H54 (cell line): ENCODE measurements at regions not wholly inside any gene's neighbourhood (a gene's known extent, or its start where the extent isn't known, plus 50 kb on each side); places are given as distances from the start of the nearest gene placed in this dataset.
A peak's percentile ranks its signal among the peaks of the same experiment; 100 is the strongest.
"Not testable (repeated sequence)": the region's sequence is repeated elsewhere in the genome, so short reads cannot be mapped to it uniquely, and the experiment has no call there.

ENCODE experiments used
- DNase-seq: peaks from one replicate; pipeline ENCODE4 v3.0.0; 2011; ENCODE audit warnings: low spot score, mixed read lengths; ENCODE audit not compliant: insufficient read length
- FAIRE-seq: peaks from 3 replicates; lab custom pipeline; 2011; peaks lifted over from hg19 to GRCh38; lab: Jason Lieb, UNC
- POLR2A ChIP-seq: IDR thresholded peaks from 2 replicates; pipeline ENCODE4 v1.6.1; 2011; ENCODE audit warnings: low read depth, mild to moderate bottlenecking, low read length

DNA sequence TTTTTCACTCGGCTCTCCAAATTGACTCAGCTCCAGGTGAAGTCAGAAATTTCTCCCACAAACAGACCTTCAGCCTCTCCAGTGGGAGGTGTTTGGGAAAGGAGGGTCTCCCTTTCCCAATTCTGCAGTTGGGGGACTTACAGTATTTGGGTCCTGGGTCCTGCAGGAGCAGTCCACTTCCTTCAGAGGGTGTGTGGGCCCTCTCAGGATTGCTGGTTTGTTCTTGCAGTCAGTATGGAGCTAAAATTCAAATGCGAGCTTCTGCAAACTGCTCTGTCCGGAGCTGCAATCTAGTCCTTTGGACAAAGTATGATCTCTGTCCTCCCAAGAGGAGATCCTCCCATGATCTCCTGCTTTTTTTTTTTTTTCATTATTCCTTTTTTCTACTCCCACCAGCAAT, 87.9 kb upstream of the MSTN start:
- no peak for TF ChIP-seq POLR2A
- DNase-seq, result no peak
- FAIRE-seq, result no peak

DNA sequence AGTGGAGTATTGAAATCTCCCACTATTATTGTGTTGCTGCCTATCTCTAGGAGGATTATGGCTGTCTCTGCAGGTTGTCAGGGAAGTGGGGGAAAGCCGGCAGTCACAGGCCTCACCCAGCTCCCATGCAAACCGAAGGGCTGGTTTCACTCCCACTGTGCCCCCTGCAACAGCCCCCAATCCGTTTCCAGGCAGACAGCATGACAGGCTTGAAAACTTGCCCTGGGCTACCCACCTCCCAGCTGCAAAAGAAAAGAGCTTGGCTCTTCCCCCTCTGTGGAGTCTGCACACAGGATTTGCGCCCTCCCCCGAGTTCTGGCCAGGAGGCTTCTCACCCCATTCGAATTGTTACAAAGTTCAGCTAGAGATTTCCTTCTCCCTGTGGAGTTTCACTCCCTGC, 87.4 kb upstream of the MSTN start:
- FAIRE-seq (no peak), DNase-seq (no peak)
- TF ChIP-seq POLR2A, result no peak

DNA sequence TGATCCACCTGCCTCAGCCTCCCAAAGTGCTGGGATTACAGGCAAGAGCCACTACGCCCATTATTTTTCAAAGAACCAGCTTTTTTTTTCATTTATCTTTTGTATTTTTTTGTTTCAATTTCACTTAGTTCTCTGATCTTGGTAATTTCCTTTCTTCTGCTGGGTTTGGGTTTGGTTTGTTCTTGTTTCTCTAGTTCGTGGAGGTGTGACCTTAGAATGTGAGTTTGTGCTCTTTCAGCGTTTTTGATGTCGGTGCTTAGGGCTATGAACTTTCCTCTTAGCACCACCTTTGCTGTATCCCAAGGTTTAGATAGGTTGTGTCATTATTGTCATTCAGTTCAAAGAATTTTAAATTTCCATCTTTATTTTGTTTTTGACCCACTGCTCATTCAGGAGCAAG, 86.7 kb upstream of the MSTN start:
- no peak for DNase-seq
- FAIRE-seq, result no peak
- TF ChIP-seq POLR2A, result no peak

DNA sequence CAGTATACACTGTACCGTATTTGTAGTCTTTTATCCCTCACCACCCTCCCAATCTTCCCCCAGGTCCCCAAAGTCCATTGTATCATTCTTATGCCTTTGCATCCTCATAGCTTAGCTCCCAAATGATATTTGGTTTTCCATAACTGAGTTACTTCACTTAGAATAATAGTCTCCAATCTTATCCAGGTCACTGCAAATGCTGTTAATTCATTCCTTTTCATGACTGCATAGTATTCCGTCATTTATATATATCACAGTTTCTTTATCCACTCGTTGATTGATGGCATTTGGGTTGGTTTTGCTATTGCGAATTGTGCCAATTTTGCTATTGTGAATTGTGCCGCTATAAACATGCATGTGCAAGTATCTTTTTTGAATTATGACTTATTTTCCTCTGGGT, 83.6 kb upstream of the MSTN start:
- DNase-seq, FAIRE-seq: not testable (repeated sequence)

DNA sequence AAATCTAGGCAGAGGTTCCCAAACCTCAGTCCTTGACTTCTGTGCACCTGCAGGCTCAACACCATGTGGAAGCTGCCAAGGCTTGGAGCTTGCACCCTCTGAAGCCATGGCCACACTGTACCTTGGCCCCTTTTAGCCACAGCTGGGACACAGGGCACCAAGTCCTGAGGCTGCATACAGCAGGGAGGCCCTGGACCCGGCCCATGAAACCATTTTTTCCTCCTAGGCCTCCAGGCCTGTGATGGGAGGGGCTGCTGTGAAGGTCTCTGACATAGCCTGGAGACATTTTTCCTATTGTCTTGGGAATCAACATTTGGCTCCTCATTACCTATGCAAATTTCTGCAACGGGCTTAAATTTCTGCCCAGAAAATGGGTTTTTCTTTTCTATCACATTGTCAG, 77.9 kb upstream of the MSTN start:
- not testable (repeated sequence) for DNase-seq, FAIRE-seq

DNA sequence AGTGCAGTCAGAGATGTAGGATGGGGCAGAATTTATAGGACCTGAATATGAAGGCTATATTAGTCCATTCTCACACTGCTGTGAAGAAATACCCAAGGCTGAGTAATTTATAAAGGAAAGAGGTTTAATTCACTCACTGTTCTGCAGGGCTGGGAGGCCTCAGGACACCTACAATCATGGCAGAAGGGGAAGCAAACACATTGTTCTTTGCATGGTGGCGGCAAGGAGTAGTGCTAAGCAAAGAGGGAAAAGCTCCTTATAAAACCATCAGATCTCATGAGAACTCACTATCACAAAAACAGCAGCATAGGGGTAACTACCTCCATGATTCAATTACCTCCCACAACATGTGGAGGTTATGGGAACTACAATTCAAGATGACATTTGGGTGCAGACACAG, 76.8 kb upstream of the MSTN start:
- no peak for TF ChIP-seq POLR2A
- FAIRE-seq, result no peak

DNA sequence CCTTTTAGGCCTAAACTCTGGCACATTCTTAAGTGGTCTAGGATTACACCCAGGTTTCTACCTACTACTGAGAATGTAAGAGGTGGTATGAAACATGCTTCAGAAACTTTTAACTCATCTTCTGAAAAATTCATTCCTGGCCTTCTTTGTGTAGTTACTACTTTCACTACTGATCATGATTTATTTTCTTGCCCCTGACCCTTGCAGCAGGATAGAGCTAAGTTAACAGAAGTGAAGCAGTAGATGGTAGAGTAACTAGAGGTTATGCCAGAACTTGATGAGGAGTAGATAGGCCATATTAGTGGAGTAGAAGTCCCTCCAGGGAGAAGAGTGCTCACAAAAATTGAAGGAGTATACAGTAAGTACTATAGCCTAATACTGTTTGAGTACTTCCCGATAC, 75.5 kb upstream of the MSTN start:
- TF ChIP-seq POLR2A, result no peak
- FAIRE-seq, result no peak
- DNase-seq, result no peak

More for the DNA sequence above, 76.8 kb upstream of the MSTN start:
- DNase-seq, result no peak

DNA sequence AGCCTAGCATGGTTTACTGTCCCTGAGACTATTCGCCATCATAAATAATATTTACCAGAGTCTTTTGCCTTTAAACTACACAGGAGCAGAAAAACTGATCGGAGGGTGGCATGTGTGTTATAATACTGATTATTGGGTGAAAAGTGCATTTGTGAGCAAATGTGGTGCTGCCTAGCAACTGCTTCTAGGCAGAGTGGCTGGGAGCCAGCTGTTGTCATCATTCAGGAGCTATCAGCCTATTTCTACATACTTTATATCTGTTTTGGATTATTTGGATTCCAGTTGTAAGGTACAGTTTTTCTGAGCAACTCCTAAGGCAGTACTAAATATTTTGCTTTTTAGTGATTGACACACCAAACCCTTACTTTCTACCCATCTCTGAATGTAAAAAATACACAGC, 75.0 kb upstream of the MSTN start:
- no peak for FAIRE-seq
- no peak for DNase-seq
- TF ChIP-seq POLR2A, result no peak

DNA sequence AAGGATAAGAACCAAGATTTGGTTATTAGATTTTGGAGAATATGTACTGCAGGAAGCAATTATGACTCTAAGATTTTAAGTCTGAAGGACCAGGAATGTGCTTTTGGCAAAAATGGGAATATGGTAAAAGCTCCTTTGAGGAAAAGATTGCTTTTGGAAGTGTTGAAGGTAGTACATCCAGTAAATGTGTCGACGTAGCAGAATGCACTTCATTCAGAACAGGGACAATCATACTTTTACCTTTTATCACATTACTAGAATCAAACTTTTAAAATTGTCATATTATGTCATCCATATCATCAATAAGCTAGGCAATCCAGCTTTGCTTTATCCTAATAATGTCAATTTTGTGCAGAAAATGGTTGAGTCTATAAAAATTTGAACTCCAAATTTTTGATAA, 74.3 kb upstream of the MSTN start:
- TF ChIP-seq POLR2A, result no peak
- no peak for FAIRE-seq
- DNase-seq, result no peak

DNA sequence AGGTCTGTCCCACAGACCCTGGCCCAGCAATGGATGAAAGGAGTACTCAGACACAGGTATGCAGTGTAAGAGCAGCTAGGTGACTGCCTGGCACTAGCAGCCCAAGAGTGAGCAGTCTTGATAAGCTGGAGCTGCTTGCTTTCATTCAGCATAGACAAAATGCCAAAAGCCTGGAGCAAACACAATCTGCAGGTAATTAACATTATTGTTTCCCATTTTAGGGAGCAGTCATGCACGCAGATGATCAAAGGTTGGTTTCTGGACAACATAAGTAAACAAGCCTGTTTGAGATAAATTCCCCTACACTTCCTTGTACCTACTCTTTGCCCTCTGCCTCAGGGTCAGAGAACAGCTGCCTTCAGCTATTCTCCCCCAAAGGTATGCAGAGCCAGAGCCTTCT, 73.7 kb upstream of the MSTN start:
- TF ChIP-seq POLR2A, result no peak
- no peak for FAIRE-seq
- DNase-seq, result no peak

DNA sequence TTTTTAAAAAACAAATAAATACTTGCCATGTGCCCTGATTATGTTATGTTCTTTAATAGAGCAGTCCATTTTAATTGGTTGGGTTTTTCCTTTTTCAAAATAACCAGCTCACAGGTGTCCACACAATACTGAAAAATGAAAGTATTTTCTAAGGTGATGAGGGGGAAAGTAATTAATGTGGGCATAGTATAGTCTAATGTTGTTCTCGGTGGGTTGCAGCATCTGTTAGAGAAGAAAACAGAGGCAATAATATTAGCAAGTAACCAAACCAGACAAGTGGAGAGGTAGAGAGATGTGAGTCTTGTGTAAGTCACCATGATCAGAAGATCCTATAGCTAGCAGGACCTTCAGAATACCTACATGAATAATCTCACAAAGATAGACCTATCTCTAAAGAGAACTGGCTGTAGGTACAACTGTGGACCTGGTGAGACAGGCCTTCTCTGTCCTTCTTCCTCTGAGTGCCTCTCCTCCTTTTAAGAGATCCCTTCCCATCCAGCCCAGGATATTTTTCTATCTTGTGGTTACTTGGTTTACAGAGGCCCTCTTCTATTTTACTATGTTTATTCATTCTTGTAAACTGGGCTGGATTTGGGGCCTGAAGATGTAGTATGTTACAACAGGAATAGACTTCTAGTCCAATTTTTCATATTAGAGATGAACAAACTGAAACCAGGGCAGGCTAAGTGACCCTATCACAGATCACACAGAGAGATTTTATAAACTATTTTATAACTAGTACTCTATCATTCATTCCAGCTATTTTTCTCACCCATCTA, 67.1 kb upstream of the MSTN start:
- DNase-seq (no peak), FAIRE-seq (no peak)
- TF ChIP-seq POLR2A, result no peak

DNA sequence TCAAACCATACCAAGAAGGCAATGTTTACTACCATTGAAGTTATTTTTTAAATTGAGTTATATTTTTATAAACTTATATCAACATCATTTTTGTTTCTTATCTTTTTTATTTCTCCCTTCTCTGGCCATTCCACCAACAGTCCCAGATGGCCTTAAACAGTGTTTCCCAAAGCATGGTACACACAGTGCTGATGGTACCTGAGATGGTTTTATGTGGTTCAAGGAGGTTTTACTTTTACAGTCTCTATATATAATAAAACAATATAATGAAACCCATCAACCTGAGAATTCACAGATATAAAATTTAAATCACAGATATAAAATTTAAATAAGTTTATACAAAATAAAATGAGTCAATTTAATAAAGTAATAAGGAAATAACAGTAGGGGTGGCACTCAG, 65.1 kb upstream of the MSTN start:
- DNase-seq (no peak), FAIRE-seq (no peak)
- TF ChIP-seq POLR2A, result no peak

DNA sequence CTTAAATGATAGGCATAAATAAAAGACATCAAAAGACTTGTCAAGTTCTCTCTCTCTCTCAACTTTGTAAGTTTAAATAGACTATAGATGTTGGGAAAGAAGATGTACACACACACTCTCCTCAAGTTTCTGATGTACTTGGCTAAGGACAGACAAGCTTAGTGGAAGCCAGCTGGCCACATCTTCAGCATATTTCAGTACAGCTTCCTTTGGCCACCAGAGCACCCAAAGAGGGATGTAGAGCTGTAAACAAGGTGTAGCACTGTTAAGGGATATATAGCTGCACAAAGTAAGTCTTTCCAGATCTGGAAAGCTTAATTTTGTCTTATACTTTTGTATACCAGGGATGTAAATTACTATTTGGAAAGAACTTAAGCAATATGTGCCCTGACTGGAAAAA, 64.3 kb upstream of the MSTN start:
- DNase-seq, result no peak
- no peak for FAIRE-seq
- no peak for TF ChIP-seq POLR2A

DNA sequence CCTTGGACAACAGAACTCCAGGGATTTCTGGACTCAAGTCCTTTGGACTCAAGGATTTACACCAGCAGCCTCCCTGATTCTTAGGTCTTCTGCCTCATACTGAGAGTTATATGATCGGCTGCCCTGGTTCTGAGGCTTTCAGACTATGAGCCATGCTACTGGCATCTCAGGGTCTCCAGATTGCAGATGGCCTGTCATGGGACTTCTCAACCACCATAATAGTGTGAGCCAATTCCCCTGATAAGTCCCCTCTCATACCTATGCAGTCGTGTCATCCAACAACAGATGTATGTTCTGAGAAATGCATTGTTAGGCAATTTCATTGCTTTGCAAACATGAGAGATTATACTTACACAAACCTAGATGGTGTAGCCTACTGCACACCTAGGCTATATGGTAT, 61.4 kb upstream of the MSTN start:
- no peak for TF ChIP-seq POLR2A
- FAIRE-seq, result peak; percentile 68
- no peak for DNase-seq

DNA sequence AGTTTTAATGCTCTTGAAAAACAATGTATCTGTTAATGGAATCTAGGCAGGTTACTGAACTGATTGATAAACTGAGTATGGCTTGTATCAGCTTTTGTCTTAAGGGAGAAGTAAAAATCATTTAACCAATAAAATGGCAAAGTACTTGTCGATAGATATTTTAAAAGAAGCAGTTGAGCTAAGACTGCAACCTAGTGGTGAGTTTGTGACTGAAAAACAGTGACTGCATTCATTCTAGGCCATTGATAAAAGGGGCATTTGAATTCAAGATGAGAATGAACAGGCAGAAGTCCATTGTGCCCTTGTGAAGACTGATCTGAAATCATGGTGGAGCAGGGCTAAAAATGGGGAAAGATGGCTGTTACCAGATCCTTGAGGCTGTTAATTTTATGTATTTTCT, 59.4 kb upstream of the MSTN start:
- no peak for TF ChIP-seq POLR2A
- peak; percentile 75 for FAIRE-seq

More for the DNA sequence above, 59.4 kb upstream of the MSTN start:
- peak; percentile 11 for DNase-seq
